ENCODE measurements at regions not wholly inside any gene's neighbourhood (a gene's known extent, or its start where the extent isn't known, plus 50 kb on each side); places are given as distances from the start of the nearest gene placed in this dataset.
"Not testable (repeated sequence)": the region's sequence is repeated elsewhere in the genome, so short reads cannot be mapped to it uniquely, and the experiment has no call there.

DNA sequence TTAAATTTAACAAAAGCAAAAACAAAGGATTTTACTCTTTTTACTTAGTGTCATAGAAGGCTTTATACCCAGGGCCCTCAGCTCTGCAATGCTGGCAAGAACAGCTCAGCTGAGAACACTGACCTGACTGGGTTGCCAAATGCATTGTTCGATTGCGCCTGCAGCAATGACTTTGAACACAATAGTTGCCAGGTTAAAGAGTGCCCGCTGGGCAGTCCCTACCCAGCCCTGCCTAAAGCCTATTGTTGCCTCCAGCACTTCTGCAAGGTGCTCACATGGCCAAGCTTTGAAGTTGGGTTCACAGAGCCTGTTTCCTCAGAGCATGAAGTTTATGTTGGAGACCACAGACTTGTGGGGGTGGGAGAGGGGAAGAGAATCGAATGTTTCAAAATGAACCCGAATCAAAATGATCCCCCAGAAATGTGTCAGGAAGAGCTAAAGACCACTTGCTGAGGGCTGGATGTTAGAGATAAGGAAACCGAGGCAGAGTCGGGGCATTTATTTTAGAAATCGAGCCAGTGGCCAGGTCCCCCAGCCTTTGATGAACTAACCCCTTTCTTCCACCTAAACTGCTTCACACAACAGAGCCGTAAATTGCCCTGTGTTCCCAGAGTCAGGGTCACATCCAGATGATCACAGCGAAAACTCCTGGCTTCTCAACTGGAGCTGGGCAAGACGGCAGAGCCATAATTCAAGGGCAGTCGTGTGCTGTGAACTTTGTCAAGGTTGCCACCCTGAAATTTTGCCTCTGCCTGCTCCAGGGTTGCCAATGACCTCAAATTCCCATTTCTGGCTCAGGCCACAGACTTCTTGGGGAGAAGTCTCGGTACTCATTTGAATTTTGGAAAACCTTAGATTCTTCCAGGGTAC lies 55.0 kb downstream of the FOXA2 start:
- H3K27ac ChIP-seq = no peak overlapping the region

DNA sequence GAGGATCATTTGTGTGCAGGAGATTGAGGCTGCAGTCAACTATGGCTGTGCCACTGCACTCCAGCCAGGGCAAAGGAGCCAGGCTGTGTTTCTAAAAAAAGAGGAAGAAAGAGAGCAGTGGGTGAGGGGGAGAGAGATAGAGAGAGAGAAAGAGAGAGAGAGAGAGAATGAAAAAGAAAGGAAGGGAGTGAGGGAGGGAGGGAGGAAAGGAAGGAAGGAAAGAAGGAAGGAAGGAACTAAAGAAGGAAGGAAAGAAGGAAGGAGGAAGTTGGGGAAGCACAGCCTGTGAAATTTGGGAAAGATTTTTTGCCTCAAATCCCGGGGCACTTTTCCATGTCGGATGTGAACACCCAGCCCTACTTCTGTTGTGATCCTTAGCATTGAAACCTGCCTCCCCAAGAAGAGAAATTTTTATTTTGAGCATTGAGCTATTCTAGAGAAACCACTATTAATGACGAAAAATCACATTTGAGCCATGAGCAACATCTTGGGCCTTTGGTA lies 57.8 kb downstream of the FOXA2 start:
- no peak overlapping the region for H3K27ac ChIP-seq
- no peak overlapping the region for H3K4me3 ChIP-seq

More for the DNA sequence above, 55.0 kb downstream of the FOXA2 start:
- H3K4me3 ChIP-seq = no peak overlapping the region

DNA sequence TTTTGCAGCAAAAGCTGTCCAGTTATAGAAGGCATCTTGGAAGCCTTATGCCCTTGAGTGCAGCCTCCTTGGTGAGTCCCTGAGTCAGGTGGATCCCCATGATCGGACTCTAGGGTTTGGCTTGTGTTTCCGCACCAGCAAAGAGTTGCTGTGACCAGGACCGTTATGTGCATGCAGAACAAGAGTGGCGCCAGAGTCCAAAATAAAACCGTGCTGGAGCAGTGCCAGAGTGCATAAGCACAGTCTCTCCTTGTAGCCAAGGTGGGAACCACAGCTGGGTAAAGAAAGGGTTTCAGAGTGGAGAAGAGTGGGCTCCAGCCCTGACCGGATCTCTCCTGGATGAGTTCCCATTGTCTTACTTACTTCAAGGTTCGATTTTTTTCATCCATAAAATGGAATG lies 58.6 kb downstream of the FOXA2 start:
- no peak overlapping the region for H3K27ac ChIP-seq
- no peak overlapping the region for H3K4me3 ChIP-seq

DNA sequence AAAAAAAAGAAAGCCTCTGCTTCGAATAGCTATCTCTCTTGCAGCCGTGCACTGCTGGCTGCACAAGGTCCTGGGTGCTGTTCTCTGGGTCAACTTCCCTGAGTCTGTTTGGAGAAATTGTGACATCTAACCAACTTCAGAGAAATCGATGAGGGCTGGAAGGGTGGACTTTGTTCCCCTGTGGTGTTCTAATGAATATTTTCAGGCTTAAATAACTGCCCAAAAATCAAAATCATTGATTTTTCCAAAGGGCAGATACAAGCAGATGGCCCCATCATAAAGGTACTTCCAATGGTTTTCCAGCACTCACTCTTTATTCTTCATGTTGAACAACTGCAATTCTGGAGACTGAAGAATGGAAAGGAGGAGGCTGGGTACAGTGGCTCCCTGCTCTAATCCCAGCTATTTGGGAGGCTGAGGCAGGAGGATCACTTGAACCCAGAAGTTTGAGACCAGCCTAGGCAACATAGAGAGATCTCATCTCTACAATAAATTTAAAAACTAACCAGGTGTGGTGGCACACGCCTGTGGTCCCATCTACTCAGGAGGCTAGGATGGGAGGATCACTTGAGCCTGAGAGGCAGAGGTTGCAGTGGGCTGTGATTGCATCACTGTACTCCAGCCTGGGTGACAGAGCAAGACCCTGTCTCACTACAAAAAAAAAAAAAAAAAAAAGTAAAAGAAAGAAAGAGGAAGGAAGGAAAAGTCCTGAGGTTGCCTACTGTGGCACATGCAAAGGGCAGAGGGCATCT lies 59.1 kb downstream of the FOXA2 start:
- no peak overlapping the region for H3K4me3 ChIP-seq
- no peak overlapping the region for H3K27ac ChIP-seq

DNA sequence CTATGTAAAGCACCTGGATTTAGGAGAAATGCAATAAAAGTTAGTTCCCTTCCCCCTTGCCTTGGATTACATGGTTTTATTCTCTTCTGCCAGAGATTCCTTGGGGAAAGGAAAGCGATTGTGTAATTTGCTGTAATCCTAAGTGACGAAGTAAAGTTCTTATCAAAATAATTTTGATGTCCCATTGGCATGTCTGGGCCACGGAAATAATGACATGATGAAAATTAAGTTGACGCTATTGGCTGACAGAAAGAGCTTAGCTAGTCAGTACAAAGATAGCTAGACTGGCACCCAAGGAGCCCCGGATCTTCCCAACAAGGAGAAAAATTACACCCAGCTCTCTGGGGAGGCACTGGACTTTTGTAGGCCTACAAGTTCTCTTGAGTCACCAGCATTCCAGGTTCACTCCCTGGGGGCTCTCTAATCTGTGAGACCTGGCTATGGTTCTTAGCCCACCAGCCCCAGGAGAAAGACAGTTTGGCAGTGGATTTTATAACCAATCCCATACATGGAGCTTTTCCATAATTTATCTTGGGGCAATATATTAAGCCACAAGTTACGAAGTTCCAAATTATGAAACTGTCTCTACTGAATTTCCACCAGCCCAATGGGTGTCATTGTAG lies 59.9 kb downstream of the FOXA2 start:
- no peak overlapping the region for H3K4me3 ChIP-seq
- H3K27ac ChIP-seq = no peak overlapping the region

DNA sequence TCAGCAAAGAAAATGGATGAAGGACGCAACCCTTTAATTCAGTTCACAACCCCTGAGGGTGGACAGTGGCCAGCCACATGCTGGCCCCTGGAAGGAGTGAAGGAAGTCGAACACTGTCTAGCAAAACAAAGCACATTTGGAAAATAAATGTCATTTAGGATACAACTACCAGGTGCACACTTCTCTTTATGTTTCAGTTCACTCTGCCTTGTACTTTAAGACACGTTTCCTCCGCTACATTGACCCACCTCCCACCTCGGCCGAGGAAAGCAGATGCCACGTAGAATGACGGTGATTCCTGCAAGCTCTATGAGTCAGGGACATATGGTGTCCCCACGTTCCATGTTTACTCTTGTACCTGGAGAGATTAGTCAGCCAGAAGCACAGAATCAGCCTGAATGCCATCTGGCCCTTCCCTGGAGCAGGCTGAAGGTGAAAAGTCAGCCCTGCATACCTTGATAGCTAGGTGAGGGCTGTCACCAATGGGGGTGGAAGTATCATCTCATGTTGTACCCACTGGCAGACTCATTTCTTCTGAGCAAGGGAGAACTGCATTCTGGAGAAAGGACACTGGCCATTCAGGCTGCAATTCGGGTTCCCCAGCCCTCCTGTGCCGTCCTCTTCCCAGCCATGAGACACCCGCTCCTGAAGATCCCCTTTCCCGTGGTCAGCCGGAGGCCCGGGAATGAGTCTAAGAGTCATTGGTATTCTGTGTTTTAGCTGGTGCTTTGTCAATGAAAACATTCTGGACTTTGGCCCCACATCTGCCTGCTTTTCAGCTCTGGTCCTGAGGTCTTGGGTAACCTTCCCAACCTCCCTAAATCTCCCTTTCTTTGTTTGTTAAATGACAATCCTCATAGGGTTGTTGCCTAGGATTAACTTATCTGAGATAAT lies 60.6 kb downstream of the FOXA2 start:
- no peak overlapping the region for H3K27ac ChIP-seq
- no peak overlapping the region for H3K4me3 ChIP-seq

DNA sequence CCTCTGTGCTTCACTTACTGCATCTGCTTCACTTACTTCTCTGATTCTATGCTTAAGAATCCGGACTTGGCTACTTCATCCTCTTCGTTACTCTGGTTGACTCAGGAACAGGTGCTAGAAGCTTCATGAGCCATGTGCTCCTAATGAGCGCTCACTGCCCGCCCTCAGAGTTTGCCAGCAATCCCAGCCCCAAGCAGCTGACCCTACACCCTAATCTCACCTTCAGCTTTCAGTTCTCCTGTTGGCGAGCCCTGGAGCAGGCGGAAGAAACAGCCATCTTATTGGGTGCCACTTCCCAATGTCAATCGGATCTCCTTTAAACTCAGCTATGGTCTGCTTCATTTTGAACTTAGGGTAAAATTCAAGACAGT lies 61.3 kb downstream of the FOXA2 start:
- no peak overlapping the region for H3K27ac ChIP-seq
- H3K4me3 ChIP-seq = no peak overlapping the region

DNA sequence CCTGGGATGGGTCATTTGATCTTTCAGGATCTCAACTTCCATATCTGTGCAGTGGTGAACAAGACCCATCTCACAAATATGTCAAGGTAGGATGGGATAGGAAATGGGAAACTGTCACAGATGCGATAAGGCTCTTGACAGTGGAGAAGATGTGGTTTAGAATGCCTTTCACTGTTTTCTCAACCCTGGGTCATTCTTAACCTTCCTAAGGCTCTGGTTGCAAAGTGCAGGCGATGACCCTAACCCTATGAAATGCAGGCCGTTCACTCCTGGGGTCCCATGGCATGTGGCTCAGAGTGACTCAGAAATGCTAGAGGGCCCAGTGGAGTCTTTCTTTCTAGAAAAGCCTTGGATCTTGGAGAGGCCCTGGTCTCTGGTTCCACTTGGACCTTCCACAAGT lies 61.7 kb downstream of the FOXA2 start:
- Histone ChIP-seq H3K27ac (no peak overlapping the region), H3K4me3 (no peak overlapping the region)

DNA sequence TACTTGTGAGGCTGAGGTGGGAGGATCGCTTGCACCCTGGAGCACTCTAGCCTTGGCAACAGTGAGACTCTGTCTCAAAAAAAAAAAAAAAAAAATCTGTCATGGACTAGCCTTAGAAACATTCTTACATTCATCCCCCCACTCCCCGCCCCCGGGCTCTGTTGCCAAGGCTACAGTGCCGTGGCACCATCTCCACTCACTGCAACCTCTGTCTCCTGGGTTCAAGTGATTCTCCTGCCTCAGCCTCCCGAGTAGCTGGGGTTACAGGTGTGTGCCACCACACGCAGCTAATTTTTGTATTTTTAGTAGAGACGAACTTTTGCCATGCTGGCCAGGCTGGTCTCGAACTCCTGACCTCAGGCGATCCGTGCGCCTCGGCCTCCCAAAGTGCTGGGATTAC lies 62.4 kb downstream of the FOXA2 start:
- not testable (repeated sequence) for H3K27ac ChIP-seq

DNA sequence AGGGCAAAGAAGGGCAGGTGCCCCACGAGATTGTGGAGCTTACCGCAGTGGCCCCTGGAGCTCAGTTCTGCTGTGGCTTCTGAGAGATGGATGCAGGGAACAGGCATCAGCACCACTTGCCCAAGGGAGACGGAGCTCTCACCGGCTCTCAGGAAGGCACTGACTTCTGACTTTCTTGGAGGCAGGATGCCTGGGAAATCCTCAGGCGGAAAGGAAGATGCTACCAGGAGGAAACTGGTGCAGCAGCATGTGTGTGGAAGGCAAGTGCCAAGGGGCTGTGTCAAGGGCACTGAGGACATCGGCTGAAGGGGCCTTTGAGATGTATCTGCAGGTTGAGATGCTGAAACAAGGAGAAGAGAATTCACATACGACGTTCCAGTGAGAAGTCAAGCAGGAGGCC lies 64.0 kb downstream of the FOXA2 start:
- no peak overlapping the region for H3K27ac ChIP-seq
- no peak overlapping the region for H3K4me3 ChIP-seq

More for the DNA sequence above, 62.4 kb downstream of the FOXA2 start:
- not testable (repeated sequence) for H3K4me3 ChIP-seq

DNA sequence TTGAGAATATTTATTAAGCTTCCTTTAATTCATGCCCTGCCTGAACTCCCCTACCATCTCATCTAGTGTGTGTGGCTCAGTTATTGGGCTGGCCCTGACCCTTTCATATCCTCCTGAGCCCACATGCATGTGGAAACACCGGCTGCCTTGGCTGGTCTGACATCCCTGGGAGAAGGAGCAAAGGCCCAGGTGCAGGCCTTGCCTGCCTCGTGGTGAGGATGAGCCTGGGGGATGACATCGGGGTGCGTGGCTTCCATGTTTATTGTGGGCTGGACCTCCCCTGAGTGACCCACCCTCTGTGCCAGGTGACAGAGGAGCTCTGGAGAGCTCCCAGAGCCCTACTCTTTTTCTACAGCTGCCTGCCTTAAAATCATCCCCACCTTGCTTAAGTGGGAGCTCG lies 69.1 kb downstream of the FOXA2 start:
- Histone ChIP-seq H3K4me3 (no peak overlapping the region), H3K27ac (no peak overlapping the region)

DNA sequence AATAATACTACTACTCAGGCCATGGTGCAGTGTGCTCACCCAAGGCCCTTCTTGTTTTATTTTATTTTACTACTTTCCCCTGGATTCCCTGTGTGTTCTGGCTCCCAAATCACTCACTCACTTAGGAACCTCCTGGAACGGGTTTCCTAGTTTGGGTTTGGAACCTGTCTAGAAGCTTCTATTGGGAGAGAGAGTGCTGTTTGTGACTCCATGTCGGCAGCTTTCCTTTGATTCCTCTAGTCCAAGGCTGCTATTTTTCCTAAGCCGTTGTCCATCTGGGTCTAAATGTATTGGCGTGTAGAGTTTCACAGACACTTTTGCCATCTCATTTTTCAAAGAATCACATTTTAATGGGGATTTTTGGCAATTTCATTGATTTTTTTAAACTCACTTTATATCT lies 70.8 kb downstream of the FOXA2 start:
- H3K27ac ChIP-seq = no peak overlapping the region

DNA sequence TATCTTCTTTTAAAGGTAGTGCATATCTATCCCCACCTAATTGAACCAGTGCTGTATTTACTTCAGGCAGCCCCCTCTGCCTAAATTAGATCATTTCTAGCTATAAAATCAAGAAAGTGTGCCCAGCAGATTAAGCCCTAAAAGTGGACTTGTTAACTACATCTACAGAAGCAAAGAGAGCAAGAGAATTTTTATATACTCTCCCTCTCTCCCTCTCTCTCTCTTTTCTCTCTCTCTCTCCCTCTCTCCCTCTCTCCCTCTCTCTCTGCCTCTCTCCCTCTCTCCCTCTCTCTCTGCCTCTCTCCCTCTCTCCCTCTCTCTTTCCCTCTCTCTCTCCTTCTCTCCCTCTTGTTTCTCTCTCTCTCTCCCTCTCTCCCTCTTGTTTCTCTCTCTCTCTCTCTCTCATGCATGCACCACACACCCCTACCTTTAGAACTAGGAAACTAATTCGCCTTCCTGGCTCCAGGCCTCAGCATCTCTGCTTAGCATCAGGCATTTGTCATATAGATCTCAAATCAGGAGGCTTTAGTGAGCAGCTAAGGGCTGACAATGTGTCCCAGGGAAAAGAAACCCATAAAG lies 71.4 kb downstream of the FOXA2 start:
- no peak overlapping the region for H3K27ac ChIP-seq

More for the DNA sequence above, 70.8 kb downstream of the FOXA2 start:
- no peak overlapping the region for H3K4me3 ChIP-seq

DNA sequence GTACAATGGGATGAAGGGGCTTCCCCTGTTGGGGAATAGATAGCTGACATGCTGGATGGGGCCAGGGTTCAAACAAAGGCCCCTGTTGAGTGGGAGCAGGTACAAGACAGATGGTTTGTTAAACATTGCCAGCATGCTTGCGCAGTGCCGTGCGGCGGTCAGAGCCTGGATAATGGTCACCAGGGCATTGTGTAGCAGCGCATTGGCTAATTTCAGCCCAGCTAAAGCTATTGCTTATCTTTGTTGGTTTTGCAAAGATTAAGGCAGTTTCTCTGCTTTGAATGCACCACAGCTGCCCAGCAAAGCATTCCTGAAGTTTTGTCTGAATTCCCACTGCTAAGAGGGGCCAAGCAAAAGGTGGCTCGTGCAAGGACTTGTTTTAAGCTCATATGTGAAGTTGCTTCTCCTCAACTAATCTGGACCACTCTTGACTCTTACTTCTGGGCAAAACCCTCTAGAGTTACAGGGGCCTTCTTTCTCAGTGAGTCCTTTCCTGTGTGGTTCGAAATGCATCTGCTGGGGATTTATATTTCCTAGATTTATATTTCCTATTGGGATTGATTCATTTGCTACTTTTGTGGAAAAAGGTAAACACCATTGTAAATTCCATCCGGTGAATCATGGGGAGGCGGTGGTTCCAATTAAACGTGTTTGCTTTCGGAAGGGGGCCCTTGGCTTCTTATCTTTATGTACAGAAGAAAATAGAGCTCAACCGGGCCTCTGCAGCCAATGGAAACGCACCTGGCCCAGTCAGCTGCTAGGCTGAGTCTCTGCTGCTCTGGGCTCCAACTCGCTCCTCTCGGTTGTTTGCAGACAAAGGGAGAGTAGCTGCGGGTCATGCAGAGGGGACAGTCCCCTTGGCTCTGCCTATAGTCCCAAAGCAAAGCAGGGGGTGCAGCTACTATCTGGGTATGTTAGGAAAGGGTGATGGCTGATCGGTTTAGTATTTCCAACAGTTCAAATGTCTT lies 72.1 kb downstream of the FOXA2 start:
- Histone ChIP-seq H3K27ac (no peak overlapping the region), H3K4me3 (no peak overlapping the region)

More for the DNA sequence above, 71.4 kb downstream of the FOXA2 start:
- no peak overlapping the region for H3K4me3 ChIP-seq

DNA sequence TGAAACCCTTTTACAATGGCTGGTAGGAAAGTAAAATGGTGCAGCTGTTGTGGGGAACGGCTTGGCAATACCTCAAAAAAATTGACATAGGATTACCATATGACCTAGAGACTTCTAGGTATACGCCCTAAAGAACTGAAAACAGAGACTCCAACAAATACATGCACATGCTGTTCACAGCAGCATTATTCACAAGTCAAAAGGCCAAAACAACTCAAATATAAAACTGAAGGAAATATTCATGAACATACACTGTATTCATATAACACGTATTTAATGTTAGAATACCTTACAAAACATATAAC lies 74.6 kb downstream of the FOXA2 start:
- no peak overlapping the region for H3K4me3 ChIP-seq
- H3K27ac ChIP-seq = no peak overlapping the region

DNA sequence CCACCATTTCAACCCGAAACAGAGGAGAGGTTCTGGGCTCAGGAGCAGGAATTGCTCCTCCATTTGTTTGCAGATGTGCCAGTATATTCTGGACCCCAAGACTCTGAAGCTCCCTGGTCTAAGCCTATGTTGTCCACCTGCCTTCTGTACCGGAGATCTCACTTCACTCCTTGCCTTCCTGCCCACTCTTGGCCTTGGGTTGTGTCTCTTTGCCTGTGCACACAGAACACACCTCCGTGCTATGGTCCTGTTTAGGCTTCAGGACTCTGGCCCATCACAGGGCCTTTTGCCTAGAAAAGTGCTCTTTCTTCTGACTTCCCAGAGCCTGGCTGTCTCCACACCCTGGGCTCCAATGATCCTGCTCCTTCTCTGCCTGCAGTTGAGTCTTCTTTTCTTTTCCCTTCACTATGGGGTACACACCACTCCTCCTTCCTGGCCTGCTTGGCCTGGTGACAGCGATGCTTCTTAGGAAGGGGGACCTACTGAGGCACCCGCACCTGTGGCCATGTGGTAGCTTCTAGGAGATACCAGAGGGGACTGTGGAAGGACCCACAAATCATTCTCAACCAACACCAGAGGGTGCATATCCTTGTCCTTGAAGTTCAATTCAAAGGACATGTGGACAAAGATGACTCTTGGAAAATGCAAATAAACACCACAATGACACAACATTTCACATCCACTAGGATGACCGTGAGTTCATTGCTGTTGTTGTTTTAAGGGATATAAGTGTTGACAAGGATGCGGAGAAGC lies 75.1 kb downstream of the FOXA2 start:
- Histone ChIP-seq H3K4me3 (no peak overlapping the region), H3K27ac (no peak overlapping the region)

DNA sequence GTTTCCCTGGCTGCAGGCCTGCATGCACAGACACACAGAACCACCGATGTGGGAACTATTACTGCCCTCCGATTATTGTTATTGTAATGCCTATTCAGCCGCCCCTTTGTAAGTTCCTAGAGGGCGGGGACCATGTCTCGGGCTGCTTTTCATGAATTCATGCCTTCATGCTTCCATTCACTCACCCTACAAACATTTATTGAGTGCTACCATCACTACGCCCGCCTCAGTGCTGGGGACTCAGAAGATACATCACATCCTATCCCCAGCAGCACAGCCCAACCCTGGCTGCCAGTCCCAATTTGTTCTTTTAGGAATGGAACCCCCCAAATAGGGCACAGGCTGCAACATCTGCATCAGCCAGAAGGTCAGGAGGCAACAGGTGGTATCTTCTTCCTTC lies 75.9 kb downstream of the FOXA2 start:
- no peak overlapping the region for H3K4me3 ChIP-seq
- H3K27ac ChIP-seq = no peak overlapping the region

Measured in skin epidermis (tissue), 12 donors.